Trophoblast cell (in vitro differentiated cells and primary cell): ENCODE measurements at regions not wholly inside any gene's neighbourhood (a gene's known extent, or its start where the extent isn't known, plus 50 kb on each side); places are given as distances from the start of the nearest gene placed in this dataset.

Experiments
- DNase-seq, 2 donors: peaks; one replicate each; pipeline ENCODE4 v3.0.0-alpha.2; 2016
- H2AFZ ChIP-seq: 2 replicates; pipeline ENCODE4 v1.6.1; 2013; ENCODE audit warnings: low read length, moderate library complexity, mild to moderate bottlenecking; ENCODE audit not compliant: insufficient read depth, poor library complexity
- H2AK5ac ChIP-seq: 2 replicates; pipeline ENCODE4 v1.6.1; 2013; ENCODE audit warnings: mild to moderate bottlenecking, low read length
- H2BK120ac ChIP-seq: 2 replicates; pipeline ENCODE4 v1.6.1; 2013; ENCODE audit warnings: low read length, mild to moderate bottlenecking, moderate library complexity; ENCODE audit not compliant: insufficient read depth, poor library complexity
- H2BK12ac ChIP-seq: 2 replicates; pipeline ENCODE4 v1.6.1; 2013; ENCODE audit warnings: mild to moderate bottlenecking, low read length, moderate library complexity
- H2BK5ac ChIP-seq: 2 replicates; pipeline ENCODE4 v1.6.1; 2013; ENCODE audit warnings: low read length, low read depth, moderate library complexity, mild to moderate bottlenecking; ENCODE audit not compliant: poor library complexity
- H3K14ac ChIP-seq: 2 replicates; pipeline ENCODE4 v1.6.1; 2013; ENCODE audit warnings: mild to moderate bottlenecking, low read length
- H3K18ac ChIP-seq: 2 replicates; pipeline ENCODE4 v1.6.1; 2013; ENCODE audit warnings: mild to moderate bottlenecking, low read length
- H3K23ac ChIP-seq: 2 replicates; pipeline ENCODE4 v1.6.1; 2013; ENCODE audit warnings: low read length
- H3K27ac ChIP-seq: 2 replicates; pipeline ENCODE4 v1.5.1; 2013; ENCODE audit warnings: low read depth, mild to moderate bottlenecking, inconsistent platforms, low read length, moderate library complexity
- H3K27me3 ChIP-seq: 2 replicates; pipeline ENCODE4 v1.6.1; 2013; ENCODE audit warnings: inconsistent platforms, mild to moderate bottlenecking, low read length, moderate library complexity; ENCODE audit not compliant: insufficient read depth
- H3K36me3 ChIP-seq, 2 experiments: 1 replicate in 1 of 2; 2 replicates in 1 of 2; pipeline ENCODE4 v1.6.1; 2013; ENCODE audit warnings: low read length in 2 of 2, mild to moderate bottlenecking in 2 of 2, moderate library complexity in 1 of 2; ENCODE audit not compliant: insufficient read depth in 2 of 2, control insufficient read depth in 1 of 2
- H3K4ac ChIP-seq: 2 replicates; pipeline ENCODE4 v1.6.1; 2013; ENCODE audit warnings: low read depth, mild to moderate bottlenecking, low read length, moderate library complexity
- H3K4me1 ChIP-seq, 2 experiments: 1 replicate in 1 of 2; 2 replicates in 1 of 2; pipeline ENCODE4 v1.6.1; 2013; ENCODE audit warnings: low read length in 2 of 2, mild to moderate bottlenecking in 2 of 2, moderate library complexity in 1 of 2; ENCODE audit not compliant: insufficient read depth in 2 of 2, control insufficient read depth in 1 of 2
- H3K4me2 ChIP-seq: 2 replicates; pipeline ENCODE4 v1.6.1; 2013; ENCODE audit warnings: inconsistent platforms, mild to moderate bottlenecking, low read length, moderate library complexity
- H3K4me3 ChIP-seq: 2 replicates; pipeline ENCODE4 v1.5.1; 2013; ENCODE audit warnings: mild to moderate bottlenecking, low read depth, low read length, inconsistent platforms
- H3K79me1 ChIP-seq: one replicate; pipeline ENCODE4 v1.6.1; 2013; ENCODE audit warnings: low read length
- H3K79me2 ChIP-seq: 2 replicates; pipeline ENCODE4 v1.6.1; 2013; ENCODE audit warnings: low read length, mild to moderate bottlenecking; ENCODE audit not compliant: control insufficient read depth, insufficient read depth, poor library complexity
- H3K9ac ChIP-seq: 2 replicates; pipeline ENCODE4 v1.6.1; 2013; ENCODE audit warnings: mild to moderate bottlenecking, low read length
- H3K9me3 ChIP-seq: 2 replicates; pipeline ENCODE4 v1.6.1; 2013; ENCODE audit warnings: low read depth, mild to moderate bottlenecking, control low read depth, inconsistent platforms, low read length; ENCODE audit not compliant: insufficient read depth
- H4K12ac ChIP-seq: 2 replicates; pipeline ENCODE4 v1.6.1; 2013; ENCODE audit warnings: low read depth, mild to moderate bottlenecking, low read length, moderate library complexity
- H4K8ac ChIP-seq: 2 replicates; pipeline ENCODE4 v1.6.1; 2013; ENCODE audit warnings: low read depth, mild to moderate bottlenecking, low read length, moderate library complexity
- H4K91ac ChIP-seq: one replicate; pipeline ENCODE4 v1.6.1; 2013; ENCODE audit warnings: low read depth, mild to moderate bottlenecking, low read length, moderate library complexity
- WGBS: extraction: QIAGEN DNeasy Blood & Tissue Kit; methylation state at CpG from one replicate; pipeline ENCODE4 v1.1.7; 2013; ENCODE audit warnings: missing lambda C conversion rate; ENCODE audit not compliant: insufficient read length, insufficient coverage; ENCODE audit errors: extremely low coverage; 5-methylcytosine and 5-hydroxymethylcytosine counted together

DNA sequence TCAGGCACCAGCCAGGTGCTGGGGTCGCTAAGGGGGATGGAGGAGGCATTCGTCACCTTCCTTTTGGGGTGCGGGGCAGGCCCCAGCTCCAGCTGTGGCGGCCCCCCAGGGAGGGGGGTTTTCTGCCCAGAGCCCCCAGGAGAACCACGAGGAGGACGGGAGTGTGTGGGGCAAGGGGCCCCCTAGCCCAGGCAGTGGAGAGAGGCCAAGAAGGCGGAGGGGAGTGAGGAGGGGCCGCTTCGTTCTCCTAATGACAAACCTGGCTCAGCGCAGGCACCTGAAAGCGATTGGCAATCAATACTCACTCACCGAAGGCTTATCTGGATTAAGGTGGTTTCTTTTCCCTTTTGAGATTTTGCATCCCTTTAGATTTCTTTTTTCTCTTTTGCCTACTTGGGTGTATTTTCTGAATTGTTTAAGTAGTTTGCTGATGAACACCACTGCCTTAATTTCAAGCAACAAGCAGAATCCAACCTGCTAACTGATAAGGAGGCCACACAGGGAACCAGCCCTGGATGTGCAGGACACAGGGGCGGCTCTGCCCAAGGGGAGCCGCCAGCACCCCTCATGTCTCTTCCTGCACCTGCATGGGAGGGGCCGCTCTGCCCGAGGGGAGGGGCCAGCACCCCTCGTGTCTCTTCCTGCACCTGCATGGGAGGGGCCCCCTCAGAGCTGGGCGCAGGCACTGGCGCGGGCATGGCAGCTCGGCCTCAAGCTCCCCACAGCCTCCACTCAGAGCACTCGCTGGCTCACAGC lies 122.3 kb downstream of the BRD1 start:
- Histone ChIP-seq H3K18ac (no peak overlapping the region), H3K4me2 (no peak overlapping the region), H4K12ac (no peak overlapping the region), H3K14ac (no peak overlapping the region), H3K79me1 (no peaks in the 10 kb centered on the region), H2AK5ac (no peak overlapping the region), H3K4me1 (no peaks in the 10 kb centered on the region), H2BK12ac (no peak overlapping the region), H3K23ac (no peak overlapping the region), H4K8ac (no peak overlapping the region), H3K79me2 (no peaks in the 10 kb centered on the region), H3K4me3 (no peak overlapping the region), H4K91ac (no peak overlapping the region), H2BK120ac (no peak overlapping the region), H3K27me3 (no peaks in the 10 kb centered on the region), H3K27ac (no peak overlapping the region), H3K9me3 (peaks cover 2% of the 10 kb centered on the region), H3K36me3 (no peaks in the 10 kb centered on the region), H3K4ac (no peak overlapping the region), H3K9ac (no peak overlapping the region), H2AFZ (no peak overlapping the region), H2BK5ac (no peak overlapping the region)
- DNase-seq = no peak
- no CpG with 5 or more reads among the region's 22 CpGs for WGBS

DNA sequence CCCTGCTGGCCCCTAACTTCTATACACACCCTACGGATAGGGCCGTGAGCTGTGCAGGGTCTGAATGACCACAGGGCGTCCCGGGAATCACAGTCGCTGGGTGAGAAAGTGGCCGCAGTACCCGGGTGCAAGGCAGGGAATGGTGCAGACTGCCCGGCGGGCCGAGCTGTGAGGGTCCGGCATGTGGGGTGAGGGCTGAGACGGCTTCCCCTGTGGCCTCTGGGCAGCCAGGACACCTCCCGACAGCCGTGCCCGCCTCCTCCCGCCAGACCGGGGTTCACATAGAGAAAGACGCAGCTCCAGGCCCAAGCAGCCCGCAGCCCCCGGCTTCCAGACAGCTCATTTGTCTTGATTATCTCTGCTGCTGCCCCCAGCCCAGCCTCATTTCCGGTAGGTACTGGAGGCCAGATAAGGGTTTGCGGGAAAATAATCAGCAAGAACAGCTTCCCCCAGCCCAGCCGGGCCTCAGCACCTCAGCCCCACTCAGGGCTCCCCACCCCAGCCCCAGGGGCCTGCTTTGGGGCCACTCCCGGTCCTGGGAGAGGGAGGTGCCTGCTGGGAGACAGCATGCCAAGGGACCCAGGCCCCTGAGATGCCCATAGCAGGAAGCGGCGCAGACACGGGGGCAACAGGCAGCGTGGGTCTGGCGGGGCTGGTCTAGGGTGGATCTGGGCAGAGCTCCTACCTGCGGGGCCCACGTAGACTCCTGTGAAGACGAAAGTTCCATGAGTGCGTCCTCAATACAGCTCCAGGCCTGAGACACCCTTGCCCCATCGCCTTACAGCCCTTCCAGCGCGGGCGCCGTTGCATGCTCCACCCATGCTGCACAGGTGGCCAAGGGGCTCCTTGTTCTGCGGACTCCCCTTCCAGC lies 123.1 kb downstream of the BRD1 start:
- H2BK5ac ChIP-seq = no peak overlapping the region
- no CpG with 5 or more reads among the region's 39 CpGs for whole genome bisulfite sequencing
- peaks cover 3% of the 10 kb centered on the region for H3K9me3 ChIP-seq
- no peak overlapping the region for H2AFZ ChIP-seq
- no peaks in the 10 kb centered on the region for H3K27me3 ChIP-seq
- no peak for DNase-seq
- H3K79me2 ChIP-seq = no peaks in the 10 kb centered on the region
- no peak overlapping the region for H3K23ac ChIP-seq
- H3K4ac ChIP-seq = no peak overlapping the region
- no peak overlapping the region for H2AK5ac ChIP-seq
- H3K27ac ChIP-seq = no peak overlapping the region
- no peaks in the 10 kb centered on the region for H3K36me3 ChIP-seq
- no peak overlapping the region for H3K18ac ChIP-seq
- no peak overlapping the region for H2BK12ac ChIP-seq
- H3K4me1 ChIP-seq = no peaks in the 10 kb centered on the region
- H4K8ac ChIP-seq = no peak overlapping the region
- no peaks in the 10 kb centered on the region for H3K79me1 ChIP-seq
- no peak overlapping the region for H3K4me2 ChIP-seq
- no peak overlapping the region for H3K14ac ChIP-seq
- H2BK120ac ChIP-seq = no peak overlapping the region
- H4K12ac ChIP-seq = no peak overlapping the region
- H3K4me3 ChIP-seq = no peak overlapping the region
- H3K9ac ChIP-seq = no peak overlapping the region
- H4K91ac ChIP-seq = no peak overlapping the region

DNA sequence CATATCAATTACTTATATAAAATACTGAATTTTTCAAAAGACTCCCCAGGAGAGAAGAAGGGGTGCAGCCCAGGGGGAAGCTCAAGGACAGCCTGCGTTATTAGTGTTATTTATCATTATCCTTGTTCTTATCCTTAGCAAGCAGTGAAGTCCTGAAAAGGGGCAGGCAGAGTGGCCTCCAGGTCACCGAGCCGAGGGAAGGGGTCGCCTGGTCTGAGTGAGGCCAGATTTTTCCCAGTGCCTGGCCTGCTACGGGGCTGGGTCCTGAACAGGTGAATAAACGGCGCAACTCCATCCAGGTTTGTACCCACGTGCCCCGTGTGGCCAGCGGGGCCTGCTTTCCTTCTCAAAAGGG lies 123.7 kb downstream of the BRD1 start:
- Histone ChIP-seq H4K91ac (no peak overlapping the region), H3K4me1 (no peaks in the 10 kb centered on the region), H3K4me2 (no peak overlapping the region), H3K79me2 (no peaks in the 10 kb centered on the region), H2AFZ (no peak overlapping the region), H3K27me3 (no peaks in the 10 kb centered on the region), H2BK5ac (no peak overlapping the region), H3K27ac (no peak overlapping the region), H3K4ac (no peak overlapping the region), H4K8ac (no peak overlapping the region), H2BK12ac (no peak overlapping the region), H3K18ac (no peak overlapping the region), H3K36me3 (no peaks in the 10 kb centered on the region), H3K9me3 (peaks cover 6% of the 10 kb centered on the region), H3K4me3 (no peak overlapping the region), H2AK5ac (no peak overlapping the region), H4K12ac (no peak overlapping the region), H3K9ac (no peak overlapping the region), H3K23ac (no peak overlapping the region), H3K14ac (no peak overlapping the region), H3K79me1 (no peaks in the 10 kb centered on the region), H2BK120ac (no peak overlapping the region)
- WGBS = no CpG with 5 or more reads among the region's 10 CpGs
- no peak for DNase-seq

DNA sequence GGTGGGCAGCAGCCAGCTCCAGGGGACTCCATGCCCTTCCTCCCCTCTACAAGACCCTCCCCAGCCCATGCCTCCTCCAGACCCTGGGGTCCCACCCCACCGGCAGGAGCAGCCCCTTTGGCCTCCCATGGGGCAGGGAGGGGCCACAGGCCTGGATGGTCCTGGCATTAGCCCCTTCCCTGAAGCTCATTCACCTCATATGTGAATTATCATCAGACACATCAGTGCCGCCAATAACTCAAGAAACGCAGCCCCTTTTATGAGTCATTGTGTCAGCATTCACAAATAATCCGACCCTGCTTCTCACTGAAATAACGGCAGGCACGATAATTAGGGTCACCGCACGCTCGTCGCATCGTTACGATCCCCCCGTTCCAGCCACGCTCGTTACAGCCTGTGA lies 124.2 kb downstream of the BRD1 start:
- H3K4me2 ChIP-seq = no peak overlapping the region
- H3K4ac ChIP-seq = no peak overlapping the region
- H2AFZ ChIP-seq = no peak overlapping the region
- no peak overlapping the region for H4K91ac ChIP-seq
- no peak overlapping the region for H2AK5ac ChIP-seq
- H3K79me1 ChIP-seq = no peaks in the 10 kb centered on the region
- no peak overlapping the region for H3K14ac ChIP-seq
- H3K27ac ChIP-seq = no peak overlapping the region
- no peak overlapping the region for H4K8ac ChIP-seq
- no peaks in the 10 kb centered on the region for H3K79me2 ChIP-seq
- no peak overlapping the region for H2BK5ac ChIP-seq
- H3K23ac ChIP-seq = no peak overlapping the region
- H3K4me3 ChIP-seq = no peak overlapping the region
- no peak overlapping the region for H3K18ac ChIP-seq
- no peaks in the 10 kb centered on the region for H3K36me3 ChIP-seq
- H3K4me1 ChIP-seq = no peaks in the 10 kb centered on the region
- DNase-seq = no peak
- no peak overlapping the region for H3K9ac ChIP-seq
- H2BK120ac ChIP-seq = no peak overlapping the region
- H4K12ac ChIP-seq = no peak overlapping the region
- no peaks in the 10 kb centered on the region for H3K27me3 ChIP-seq
- no peak overlapping the region for H2BK12ac ChIP-seq
- whole genome bisulfite sequencing = no CpG with 5 or more reads among the region's 15 CpGs
- H3K9me3 ChIP-seq = peaks cover 7% of the 10 kb centered on the region
